DND-41 (cell line): ENCODE measurements at regions not wholly inside any gene's neighbourhood (a gene's known extent, or its start where the extent isn't known, plus 50 kb on each side); places are given as distances from the start of the nearest gene placed in this dataset.

Experiments
- ATAC-seq: fragments of 200-7000 bp; cut with Tn5 transposase; 3 replicates; pipeline ENCODE4 v1.9.1; 2021; ENCODE audit warnings: low read depth; ENCODE audit not compliant: insufficient read depth
- DNase-seq: peaks from one replicate; pipeline ENCODE4 v3.0.0-alpha.2; 2020
- H2AFZ ChIP-seq: 2 replicates; pipeline ENCODE4 v1.6.0; 2012; ENCODE audit warnings: low read depth, low read length
- H3K27ac ChIP-seq: 2 replicates; pipeline ENCODE4 v1.5.1; 2012; ENCODE audit warnings: low read length, inconsistent platforms
- H3K27me3 ChIP-seq: fragments of 200-600 bp; sonication (generic); 2 replicates; pipeline ENCODE4 v1.6.0; 2012; ENCODE audit warnings: low read length, mild to moderate bottlenecking, inconsistent platforms; ENCODE audit not compliant: insufficient read depth, poor library complexity
- H3K36me3 ChIP-seq: 2 replicates; pipeline ENCODE4 v1.5.1; 2012; ENCODE audit warnings: low read length, inconsistent platforms; ENCODE audit not compliant: insufficient read depth
- H3K4me1 ChIP-seq: 2 replicates; pipeline ENCODE4 v1.5.1; 2012; ENCODE audit warnings: mild to moderate bottlenecking, low read length; ENCODE audit not compliant: insufficient read depth
- H3K4me2 ChIP-seq: 2 replicates; pipeline ENCODE4 v1.6.0; 2012; ENCODE audit warnings: mild to moderate bottlenecking, moderate library complexity, low read length, inconsistent platforms; ENCODE audit not compliant: insufficient read depth
- H3K4me3 ChIP-seq, 2 experiments: fragments of 200-600 bp in 1 of 2; shearing (Covaris generic) in 1 of 2; 2 replicates each; pipeline ENCODE4 v1.5.1; 2012 to 2016; ENCODE audit warnings: inconsistent platforms in 2 of 2, low read length in 2 of 2, mild to moderate bottlenecking in 2 of 2, low read depth in 1 of 2, moderate library complexity in 1 of 2
- H3K79me2 ChIP-seq: 2 replicates; pipeline ENCODE4 v1.6.0; 2012; ENCODE audit warnings: low read length, inconsistent platforms; ENCODE audit not compliant: insufficient read depth
- H3K9ac ChIP-seq: 2 replicates; pipeline ENCODE4 v1.6.0; 2012; ENCODE audit warnings: low read depth, mild to moderate bottlenecking, inconsistent platforms, low read length, moderate library complexity
- H3K9me3 ChIP-seq: 2 replicates; pipeline ENCODE4 v1.5.1; 2012; ENCODE audit warnings: low read length, moderate library complexity, mild to moderate bottlenecking, inconsistent platforms; ENCODE audit not compliant: insufficient read depth, severe bottlenecking
- H4K20me1 ChIP-seq: 2 replicates; pipeline ENCODE4 v1.6.0; 2012; ENCODE audit warnings: low read length; ENCODE audit not compliant: insufficient read depth
- CTCF ChIP-seq: IDR thresholded peaks from 2 replicates; pipeline ENCODE4 v1.5.1; 2012; ENCODE audit warnings: borderline replicate concordance, low read length, moderate library complexity, mild to moderate bottlenecking; ENCODE audit not compliant: poor library complexity, severe bottlenecking; ENCODE audit errors: extremely low read depth
- EZH2 ChIP-seq: IDR thresholded peaks from 3 replicates; pipeline ENCODE4 v1.6.1; 2012; ENCODE audit warnings: borderline replicate concordance, low read depth, mild to moderate bottlenecking, moderate library complexity, low read length, inconsistent platforms; ENCODE audit not compliant: severe bottlenecking

DNA sequence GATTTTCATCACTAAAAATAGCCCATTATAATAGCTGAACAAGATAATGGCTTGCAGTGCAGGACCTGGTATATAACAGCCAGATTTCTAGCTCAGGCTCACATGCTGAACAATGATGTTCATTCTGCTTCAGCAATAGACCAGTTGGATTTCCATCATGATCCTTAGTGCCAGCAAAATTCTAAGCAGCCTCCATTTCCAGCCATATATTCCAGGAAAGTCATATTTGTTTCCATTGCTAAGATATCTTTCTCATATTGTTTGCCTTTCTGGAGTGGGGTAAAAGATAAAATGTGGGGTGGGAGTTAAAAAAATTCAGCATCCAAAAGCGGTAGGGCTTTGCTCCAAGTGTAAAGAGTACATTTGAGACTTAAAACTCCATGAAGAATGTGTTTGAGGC lies 2344.1 kb downstream of the PCDH7 start:
- no peak for TF ChIP-seq CTCF
- TF ChIP-seq EZH2, result no peak
- Histone ChIP-seq H3K79me2 (no peaks in the 10 kb centered on the region), H2AFZ (no peak overlapping the region), H3K9ac (no peak overlapping the region), H3K27me3 (no peaks in the 10 kb centered on the region), H3K4me2 (no peak overlapping the region), H4K20me1 (no peaks in the 10 kb centered on the region), H3K4me3 (no peak overlapping the region), H3K27ac (no peak overlapping the region), H3K4me1 (no peaks in the 10 kb centered on the region), H3K9me3 (no peaks in the 10 kb centered on the region), H3K36me3 (no peaks in the 10 kb centered on the region)
- ATAC-seq (no peak), DNase-seq (no peak)

GRCh38 chr4:33065749-33066148 lies 2345.6 kb downstream of the PCDH7 start:
- TF ChIP-seq CTCF (no peak), EZH2 (no peak)
- no peaks in the 10 kb centered on the region for H3K4me1 ChIP-seq
- no peaks in the 10 kb centered on the region for H3K36me3 ChIP-seq
- no peaks in the 10 kb centered on the region for H3K27me3 ChIP-seq
- H3K79me2 ChIP-seq, result no peaks in the 10 kb centered on the region
- DNase-seq (no peak), ATAC-seq (no peak)
- no peak overlapping the region for H3K4me3 ChIP-seq
- no peaks in the 10 kb centered on the region for H3K9me3 ChIP-seq
- H3K27ac ChIP-seq, result no peak overlapping the region
- no peak overlapping the region for H3K9ac ChIP-seq
- no peaks in the 10 kb centered on the region for H4K20me1 ChIP-seq
- no peak overlapping the region for H2AFZ ChIP-seq
- no peak overlapping the region for H3K4me2 ChIP-seq

DNA sequence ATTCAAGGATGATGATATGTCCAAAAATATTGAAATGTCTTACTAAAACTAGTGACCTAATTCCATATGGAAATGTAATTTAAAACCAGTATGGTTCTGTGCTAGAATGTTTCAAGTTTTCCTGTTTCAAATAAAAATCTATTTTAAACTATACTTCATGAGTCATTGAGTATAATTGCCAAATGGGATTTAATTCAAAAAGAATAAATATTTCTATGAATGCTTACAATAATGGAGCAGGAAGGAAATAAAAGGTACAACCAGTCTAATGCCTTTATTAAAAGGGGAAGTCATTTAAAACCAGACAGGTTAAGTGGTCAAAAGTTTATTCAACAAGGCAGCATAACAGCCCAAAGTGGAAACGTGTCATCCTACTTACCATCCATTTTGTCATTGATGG lies 2347.1 kb downstream of the PCDH7 start:
- H3K9me3 ChIP-seq, result no peaks in the 10 kb centered on the region
- H3K79me2 ChIP-seq, result no peaks in the 10 kb centered on the region
- no peaks in the 10 kb centered on the region for H3K4me1 ChIP-seq
- no peaks in the 10 kb centered on the region for H4K20me1 ChIP-seq
- no peak for TF ChIP-seq EZH2
- no peak for TF ChIP-seq CTCF
- no peak overlapping the region for H3K27ac ChIP-seq
- no peak overlapping the region for H2AFZ ChIP-seq
- H3K36me3 ChIP-seq, result no peaks in the 10 kb centered on the region
- DNase-seq, result no peak
- no peak overlapping the region for H3K4me3 ChIP-seq
- ATAC-seq, result no peak
- H3K4me2 ChIP-seq, result no peak overlapping the region
- no peak overlapping the region for H3K9ac ChIP-seq
- H3K27me3 ChIP-seq, result no peaks in the 10 kb centered on the region

DNA sequence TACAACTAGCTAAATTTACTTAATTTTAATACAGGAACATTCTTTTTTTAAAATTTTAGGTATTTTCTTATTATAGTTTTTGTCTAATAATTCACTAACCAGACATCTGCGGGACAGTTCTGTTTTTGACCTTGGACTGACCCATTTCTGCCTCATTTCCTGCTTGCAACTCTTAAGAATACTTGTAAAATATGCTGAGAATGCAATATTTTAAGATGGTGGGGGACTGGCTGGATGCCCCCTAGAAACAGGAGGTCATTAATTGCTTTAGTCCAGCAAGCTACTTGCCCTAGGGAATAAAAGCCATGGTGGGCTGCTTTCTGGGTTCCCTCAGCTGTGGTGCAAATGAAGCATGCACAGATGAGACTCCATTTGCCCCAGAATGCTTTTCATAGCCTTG lies 2348.4 kb downstream of the PCDH7 start:
- Histone ChIP-seq H3K27me3 (no peaks in the 10 kb centered on the region), H4K20me1 (no peaks in the 10 kb centered on the region), H3K36me3 (no peaks in the 10 kb centered on the region), H3K9ac (no peak overlapping the region), H3K4me1 (no peaks in the 10 kb centered on the region), H3K9me3 (no peaks in the 10 kb centered on the region), H3K79me2 (no peaks in the 10 kb centered on the region), H3K4me3 (no peak overlapping the region), H2AFZ (no peak overlapping the region), H3K27ac (no peak overlapping the region), H3K4me2 (no peak overlapping the region)
- TF ChIP-seq EZH2 (no peak), CTCF (no peak)
- no peak for DNase-seq
- no peak for ATAC-seq
